ENCODE measurements at regions not wholly inside any gene's neighbourhood (a gene's known extent, or its start where the extent isn't known, plus 50 kb on each side); places are given as distances from the start of the nearest gene placed in this dataset.

- H3K4me3 ChIP-seq (ENCODE audit: low read depth, low read length) = no peak overlapping the region
- TF ChIP-seq CTCF (IDR thresholded peaks at IDR 0.05; ENCODE audit: insufficient read depth, low read depth, low read length) = no peak
- DNase-seq (ENCODE audit: low read depth) = no peak
Observed at GRCh38 chr12:16095531-16096110, 181.9 kb downstream of the SLC15A5 start.

- no peak overlapping the region for H3K4me3 ChIP-seq (ENCODE audit: low read depth, low read length)
- TF ChIP-seq CTCF (IDR thresholded peaks at IDR 0.05; ENCODE audit: insufficient read depth, low read depth, low read length) = no peak
- no peak for DNase-seq (ENCODE audit: low read depth)
Observed at GRCh38 chr12:16094437-16094836, 183.0 kb downstream of the SLC15A5 start.

- H3K4me3 ChIP-seq (ENCODE audit: low read depth, low read length) = no peak overlapping the region
- no peak for TF ChIP-seq CTCF (IDR thresholded peaks at IDR 0.05; ENCODE audit: insufficient read depth, low read depth, low read length)
Observed at GRCh38 chr12:16093825-16094224, 182.7 kb downstream of the DERA start.

GRCh38 chr12:16090974-16091373 lies 179.8 kb downstream of the DERA start:
- TF ChIP-seq CTCF (IDR thresholded peaks at IDR 0.05; ENCODE audit: insufficient read depth, low read depth, low read length) = no peak
- H3K4me3 ChIP-seq (ENCODE audit: low read depth, low read length) = no peak overlapping the region

More at GRCh38 chr12:16093825-16094224, 182.7 kb downstream of the DERA start:
- no peak for DNase-seq (ENCODE audit: low read depth)

GRCh38 chr12:16088421-16088820 lies 177.3 kb downstream of the DERA start:
- no peak for DNase-seq (ENCODE audit: low read depth)
- TF ChIP-seq CTCF (IDR thresholded peaks at IDR 0.05; ENCODE audit: insufficient read depth, low read depth, low read length) = no peak
- no peak overlapping the region for H3K4me3 ChIP-seq (ENCODE audit: low read depth, low read length)

More at GRCh38 chr12:16090974-16091373, 179.8 kb downstream of the DERA start:
- no peak for DNase-seq (ENCODE audit: low read depth)

All from fibroblast of villous mesenchyme (primary cell).